Stimulated activated memory B cell treated with anti-CD40 and anti-IgM and Interleukin-4, amounts not matched to agents 10 μg/mL and 1 μg/mL and 100 μg/mL, for 72 hours (primary cell): ENCODE measurements at regions not wholly inside any gene's neighbourhood (a gene's known extent, or its start where the extent isn't known, plus 50 kb on each side); places are given as distances from the start of the nearest gene placed in this dataset.

Experiments
- ATAC-seq: fragments of 150-1000 bp; cut with Tn5 transposase; 2 replicates; pipeline ENCODE4 v1.10.0; 2021
- H3K27ac Mint-ChIP-seq: one replicate; pipeline ENCODE4 v1.8.0; 2022; ENCODE audit warnings: mild to moderate bottlenecking, mixed read lengths
- H3K27me3 Mint-ChIP-seq: one replicate; pipeline ENCODE4 v1.8.0; 2022; ENCODE audit warnings: mixed read lengths
- H3K36me3 Mint-ChIP-seq: one replicate; pipeline ENCODE4 v1.8.0; 2022; ENCODE audit warnings: mixed read lengths
- H3K4me1 Mint-ChIP-seq: one replicate; pipeline ENCODE4 v1.8.0; 2022; ENCODE audit warnings: mixed read lengths
- H3K4me3 Mint-ChIP-seq: one replicate; pipeline ENCODE4 v1.8.0; 2022; ENCODE audit warnings: mild to moderate bottlenecking, moderate library complexity, mixed read lengths
- H3K9me3 Mint-ChIP-seq: one replicate; pipeline ENCODE4 v1.8.0; 2022; ENCODE audit warnings: mixed read lengths

- Mint-ChIP-seq H3K27ac (no peak overlapping the region), H3K4me1 (no peaks in the 10 kb centered on the region), H3K9me3 (peaks cover 15% of the 10 kb centered on the region), H3K4me3 (no peak overlapping the region), H3K27me3 (no peaks in the 10 kb centered on the region), H3K36me3 (no peaks in the 10 kb centered on the region)
- no peak for ATAC-seq
Measured at GRCh38 chr12:127619869-127620734, 646.9 kb upstream of the TMEM132C start.

- ATAC-seq: no peak
- Mint-ChIP-seq H3K27me3 (no peaks in the 10 kb centered on the region), H3K36me3 (no peaks in the 10 kb centered on the region), H3K27ac (no peak overlapping the region), H3K4me1 (no peaks in the 10 kb centered on the region), H3K9me3 (peaks cover 15% of the 10 kb centered on the region), H3K4me3 (no peak overlapping the region)
Measured at GRCh38 chr12:127620735-127621355, 646.1 kb upstream of the TMEM132C start.

- H3K27me3 Mint-ChIP-seq: no peaks in the 10 kb centered on the region
- no peaks in the 10 kb centered on the region for H3K36me3 Mint-ChIP-seq
- peaks cover 15% of the 10 kb centered on the region for H3K9me3 Mint-ChIP-seq
- H3K27ac Mint-ChIP-seq: no peak overlapping the region
- H3K4me1 Mint-ChIP-seq: no peaks in the 10 kb centered on the region
- ATAC-seq: no peak
- H3K4me3 Mint-ChIP-seq: no peak overlapping the region
Measured at GRCh38 chr12:127621366-127621765, 645.6 kb upstream of the TMEM132C start.

- H3K27ac Mint-ChIP-seq: no peak overlapping the region
- no peak for ATAC-seq
- no peaks in the 10 kb centered on the region for H3K4me1 Mint-ChIP-seq
- no peaks in the 10 kb centered on the region for H3K36me3 Mint-ChIP-seq
- H3K9me3 Mint-ChIP-seq: peaks cover 13% of the 10 kb centered on the region
- no peak overlapping the region for H3K4me3 Mint-ChIP-seq
- H3K27me3 Mint-ChIP-seq: no peaks in the 10 kb centered on the region
Measured at GRCh38 chr12:127623362-127623761, 643.6 kb upstream of the TMEM132C start.

GRCh38 chr12:127625176-127625771 lies 641.7 kb upstream of the TMEM132C start:
- Mint-ChIP-seq H3K27me3 (no peaks in the 10 kb centered on the region), H3K36me3 (no peaks in the 10 kb centered on the region), H3K27ac (no peak overlapping the region), H3K4me3 (no peak overlapping the region), H3K4me1 (no peaks in the 10 kb centered on the region), H3K9me3 (peaks cover 7% of the 10 kb centered on the region)
- no peak for ATAC-seq

- Mint-ChIP-seq H3K36me3 (no peaks in the 10 kb centered on the region), H3K27ac (no peak overlapping the region), H3K27me3 (no peaks in the 10 kb centered on the region), H3K4me3 (no peak overlapping the region), H3K9me3 (peaks cover 8% of the 10 kb centered on the region), H3K4me1 (no peaks in the 10 kb centered on the region)
- no peak for ATAC-seq
Measured at GRCh38 chr12:127628645-127629044, 638.3 kb upstream of the TMEM132C start.

- Mint-ChIP-seq H3K27me3 (no peaks in the 10 kb centered on the region), H3K36me3 (no peaks in the 10 kb centered on the region), H3K27ac (no peak overlapping the region), H3K4me1 (no peaks in the 10 kb centered on the region), H3K4me3 (no peak overlapping the region), H3K9me3 (peaks cover 8% of the 10 kb centered on the region)
- ATAC-seq: no peak
Measured at GRCh38 chr12:127629066-127629820, 637.7 kb upstream of the TMEM132C start.

- H3K4me3 Mint-ChIP-seq: no peak overlapping the region
- H3K27me3 Mint-ChIP-seq: no peaks in the 10 kb centered on the region
- peaks cover 5% of the 10 kb centered on the region for H3K9me3 Mint-ChIP-seq
- ATAC-seq: no peak
- H3K4me1 Mint-ChIP-seq: no peaks in the 10 kb centered on the region
- H3K27ac Mint-ChIP-seq: no peak overlapping the region
- no peaks in the 10 kb centered on the region for H3K36me3 Mint-ChIP-seq
Measured at GRCh38 chr12:127632461-127632860, 634.5 kb upstream of the TMEM132C start.

- no peak overlapping the region for H3K4me3 Mint-ChIP-seq
- no peak overlapping the region for H3K27ac Mint-ChIP-seq
- H3K36me3 Mint-ChIP-seq: no peaks in the 10 kb centered on the region
- H3K27me3 Mint-ChIP-seq: no peaks in the 10 kb centered on the region
- no peaks in the 10 kb centered on the region for H3K4me1 Mint-ChIP-seq
- H3K9me3 Mint-ChIP-seq: peaks cover 7% of the 10 kb centered on the region
- ATAC-seq: no peak
Measured at GRCh38 chr12:127635838-127636237, 631.1 kb upstream of the TMEM132C start.

- no peaks in the 10 kb centered on the region for H3K4me1 Mint-ChIP-seq
- H3K27me3 Mint-ChIP-seq: no peaks in the 10 kb centered on the region
- no peak for ATAC-seq
Measured at GRCh38 chr12:127636882-127637281, 630.1 kb upstream of the TMEM132C start.

GRCh38 chr12:127640181-127640886 lies 626.6 kb upstream of the TMEM132C start:
- no peak for ATAC-seq
- Mint-ChIP-seq H3K27ac (no peak overlapping the region), H3K4me3 (no peak overlapping the region), H3K4me1 (no peaks in the 10 kb centered on the region), H3K27me3 (no peaks in the 10 kb centered on the region), H3K9me3 (peaks cover 8% of the 10 kb centered on the region), H3K36me3 (no peaks in the 10 kb centered on the region)

More at GRCh38 chr12:127636882-127637281, 630.1 kb upstream of the TMEM132C start:
- Mint-ChIP-seq H3K27ac (no peak overlapping the region), H3K4me3 (no peak overlapping the region), H3K36me3 (no peaks in the 10 kb centered on the region), H3K9me3 (peaks cover 5% of the 10 kb centered on the region)

GRCh38 chr12:127642208-127642607 lies 624.8 kb upstream of the TMEM132C start:
- no peaks in the 10 kb centered on the region for H3K27me3 Mint-ChIP-seq
- no peak overlapping the region for H3K27ac Mint-ChIP-seq
- H3K4me3 Mint-ChIP-seq: no peak overlapping the region
- ATAC-seq: no peak
- peaks cover 8% of the 10 kb centered on the region for H3K9me3 Mint-ChIP-seq
- H3K4me1 Mint-ChIP-seq: no peaks in the 10 kb centered on the region
- no peaks in the 10 kb centered on the region for H3K36me3 Mint-ChIP-seq

GRCh38 chr12:127648321-127648720 lies 618.6 kb upstream of the TMEM132C start:
- peaks cover 3% of the 10 kb centered on the region for H3K9me3 Mint-ChIP-seq
- no peaks in the 10 kb centered on the region for H3K36me3 Mint-ChIP-seq
- ATAC-seq: no peak
- no peaks in the 10 kb centered on the region for H3K4me1 Mint-ChIP-seq
- H3K27me3 Mint-ChIP-seq: no peaks in the 10 kb centered on the region
- no peak overlapping the region for H3K27ac Mint-ChIP-seq
- H3K4me3 Mint-ChIP-seq: no peak overlapping the region

- no peak for ATAC-seq
- no peak overlapping the region for H3K27ac Mint-ChIP-seq
- H3K36me3 Mint-ChIP-seq: no peaks in the 10 kb centered on the region
- no peak overlapping the region for H3K4me3 Mint-ChIP-seq
- no peaks in the 10 kb centered on the region for H3K4me1 Mint-ChIP-seq
- H3K9me3 Mint-ChIP-seq: peaks cover 6% of the 10 kb centered on the region
- no peaks in the 10 kb centered on the region for H3K27me3 Mint-ChIP-seq
Measured at GRCh38 chr12:127649961-127650360, 617.0 kb upstream of the TMEM132C start.

- ATAC-seq: no peak
- H3K27me3 Mint-ChIP-seq: no peaks in the 10 kb centered on the region
- H3K4me3 Mint-ChIP-seq: no peak overlapping the region
- no peaks in the 10 kb centered on the region for H3K36me3 Mint-ChIP-seq
- H3K27ac Mint-ChIP-seq: no peak overlapping the region
- peaks cover 6% of the 10 kb centered on the region for H3K9me3 Mint-ChIP-seq
- H3K4me1 Mint-ChIP-seq: no peaks in the 10 kb centered on the region
Measured at GRCh38 chr12:127650626-127651025, 616.3 kb upstream of the TMEM132C start.
